HL-60 (cell line): ENCODE measurements at regions not wholly inside any gene's neighbourhood (a gene's known extent, or its start where the extent isn't known, plus 50 kb on each side); places are given as distances from the start of the nearest gene placed in this dataset.

Experiments
- CTCF ChIP-seq: IDR thresholded peaks from one replicate; pipeline ENCODE4 v1.5.1; 2011; ENCODE audit warnings: low read length, control low read depth, inconsistent platforms; ENCODE audit not compliant: insufficient read depth
- POLR2AphosphoS5 ChIP-seq: IDR thresholded peaks from 2 replicates; pipeline ENCODE4 v1.6.1; 2012; ENCODE audit warnings: low read depth
- TF ChIP-seq, protein P1 (sequence below): IDR thresholded peaks from 2 replicates; pipeline ENCODE4 v1.6.1; 2012; ENCODE audit warnings: low read depth; ENCODE audit not compliant: insufficient replicate concordance

- TF ChIP-seq POLR2AphosphoS5 (no peak), CTCF (no peak)
- TF ChIP-seq, protein P1, sequence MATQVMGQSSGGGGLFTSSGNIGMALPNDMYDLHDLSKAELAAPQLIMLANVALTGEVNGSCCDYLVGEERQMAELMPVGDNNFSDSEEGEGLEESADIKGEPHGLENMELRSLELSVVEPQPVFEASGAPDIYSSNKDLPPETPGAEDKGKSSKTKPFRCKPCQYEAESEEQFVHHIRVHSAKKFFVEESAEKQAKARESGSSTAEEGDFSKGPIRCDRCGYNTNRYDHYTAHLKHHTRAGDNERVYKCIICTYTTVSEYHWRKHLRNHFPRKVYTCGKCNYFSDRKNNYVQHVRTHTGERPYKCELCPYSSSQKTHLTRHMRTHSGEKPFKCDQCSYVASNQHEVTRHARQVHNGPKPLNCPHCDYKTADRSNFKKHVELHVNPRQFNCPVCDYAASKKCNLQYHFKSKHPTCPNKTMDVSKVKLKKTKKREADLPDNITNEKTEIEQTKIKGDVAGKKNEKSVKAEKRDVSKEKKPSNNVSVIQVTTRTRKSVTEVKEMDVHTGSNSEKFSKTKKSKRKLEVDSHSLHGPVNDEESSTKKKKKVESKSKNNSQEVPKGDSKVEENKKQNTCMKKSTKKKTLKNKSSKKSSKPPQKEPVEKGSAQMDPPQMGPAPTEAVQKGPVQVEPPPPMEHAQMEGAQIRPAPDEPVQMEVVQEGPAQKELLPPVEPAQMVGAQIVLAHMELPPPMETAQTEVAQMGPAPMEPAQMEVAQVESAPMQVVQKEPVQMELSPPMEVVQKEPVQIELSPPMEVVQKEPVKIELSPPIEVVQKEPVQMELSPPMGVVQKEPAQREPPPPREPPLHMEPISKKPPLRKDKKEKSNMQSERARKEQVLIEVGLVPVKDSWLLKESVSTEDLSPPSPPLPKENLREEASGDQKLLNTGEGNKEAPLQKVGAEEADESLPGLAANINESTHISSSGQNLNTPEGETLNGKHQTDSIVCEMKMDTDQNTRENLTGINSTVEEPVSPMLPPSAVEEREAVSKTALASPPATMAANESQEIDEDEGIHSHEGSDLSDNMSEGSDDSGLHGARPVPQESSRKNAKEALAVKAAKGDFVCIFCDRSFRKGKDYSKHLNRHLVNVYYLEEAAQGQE: no peak
These were observed 408.3 kb downstream of the NUP35 start for GRCh38 chr2:183532514-183532913.
